RPMI8226 (cell line): ENCODE measurements at regions not wholly inside any gene's neighbourhood (a gene's known extent, or its start where the extent isn't known, plus 50 kb on each side); places are given as distances from the start of the nearest gene placed in this dataset.

ENCODE experiments used
- DNase-seq: peaks from one replicate; pipeline ENCODE4 v3.0.0-alpha.2; 2015

DNA sequence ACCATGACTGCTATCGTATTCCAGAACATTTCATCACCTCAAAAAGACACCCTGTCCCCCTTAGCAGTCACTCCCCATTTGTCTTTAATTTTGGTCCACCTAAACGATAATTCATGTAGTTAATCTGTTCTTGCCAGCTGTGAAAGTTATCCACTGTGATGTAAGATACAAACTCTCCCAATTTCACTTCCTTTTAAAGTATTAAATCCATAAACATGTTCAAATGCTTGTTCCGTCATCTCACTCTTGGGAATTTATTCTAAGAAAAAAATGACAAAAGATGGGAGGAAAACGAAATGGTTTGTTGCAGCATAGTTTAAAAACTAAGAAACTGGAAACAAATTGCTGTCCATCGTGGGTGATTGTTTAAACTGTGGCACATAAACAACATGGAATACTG, 53.7 kb upstream of the IRF2 start:
- DNase-seq, result no peak

DNA sequence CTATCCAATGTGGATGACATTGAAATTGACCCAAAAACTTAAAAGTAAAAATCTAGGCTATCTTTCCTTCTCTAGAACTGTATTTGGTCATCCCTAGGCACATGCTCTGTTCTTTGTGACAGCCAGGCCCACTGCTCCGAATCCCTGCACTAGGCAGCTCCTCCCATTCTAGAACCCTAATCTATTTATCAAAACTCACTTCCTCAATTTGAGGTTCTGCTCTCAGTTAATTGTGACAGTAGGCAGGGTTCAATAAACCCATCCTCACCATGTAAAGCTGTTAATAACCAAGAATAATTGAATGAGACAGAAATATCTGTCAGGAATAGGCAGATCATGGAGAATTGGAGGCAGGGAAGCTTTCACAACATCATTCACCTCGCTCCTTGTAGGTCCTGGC, 51.9 kb upstream of the IRF2 start:
- no peak for DNase-seq
